Activated naive CD8-positive, alpha-beta T cell treated with anti-CD3 and anti-CD28 coated beads, Interleukin-2, amount 50 U/mL, for 24 hours (primary cell): ENCODE measurements at regions not wholly inside any gene's neighbourhood (a gene's known extent, or its start where the extent isn't known, plus 50 kb on each side); places are given as distances from the start of the nearest gene placed in this dataset.

Experiments
- ATAC-seq: fragments of 150-1000 bp; cut with Tn5 transposase; one replicate; pipeline ENCODE4 v1.10.0; 2021
- DNase-seq: peaks from one replicate; pipeline ENCODE4 v3.0.0; 2021
- H3K27ac Mint-ChIP-seq: one replicate; pipeline ENCODE4 v1.8.0; 2021; ENCODE audit warnings: mild to moderate bottlenecking, mixed read lengths
- H3K27me3 Mint-ChIP-seq: one replicate; pipeline ENCODE4 v1.8.0; 2021; ENCODE audit warnings: mixed read lengths
- H3K36me3 Mint-ChIP-seq: one replicate; pipeline ENCODE4 v1.8.0; 2021; ENCODE audit warnings: low read depth, mixed read lengths
- H3K4me1 Mint-ChIP-seq: one replicate; pipeline ENCODE4 v1.8.0; 2021; ENCODE audit warnings: mixed read lengths
- H3K4me3 Mint-ChIP-seq: one replicate; pipeline ENCODE4 v1.8.0; 2021; ENCODE audit warnings: mild to moderate bottlenecking, moderate library complexity, mixed read lengths
- H3K9me3 Mint-ChIP-seq: one replicate; pipeline ENCODE4 v1.8.0; 2021; ENCODE audit warnings: mixed read lengths

- Mint-ChIP-seq H3K27ac (no peak overlapping the region), H3K9me3 (no peaks in the 10 kb centered on the region), H3K4me3 (no peak overlapping the region), H3K4me1 (peaks cover 67% of the 10 kb centered on the region), H3K27me3 (no peaks in the 10 kb centered on the region), H3K36me3 (peaks cover 1% of the 10 kb centered on the region)
- DNase-seq = no peak
- ATAC-seq = no peak
These were observed 79.0 kb downstream of the PITPNM2 start for GRCh38 chr12:123071857-123072256.

GRCh38 chr12:123071099-123071800 is 79.6 kb downstream of the PITPNM2 start:
- Mint-ChIP-seq H3K4me1 (peaks cover 66% of the 10 kb centered on the region), H3K27me3 (no peaks in the 10 kb centered on the region), H3K36me3 (peaks cover 1% of the 10 kb centered on the region), H3K9me3 (no peaks in the 10 kb centered on the region), H3K27ac (no peak overlapping the region), H3K4me3 (no peak overlapping the region)
- no peak for ATAC-seq
- DNase-seq = no peak

- no peaks in the 10 kb centered on the region for H3K27me3 Mint-ChIP-seq
- H3K27ac Mint-ChIP-seq = no peak overlapping the region
- ATAC-seq (no peak), DNase-seq (no peak)
- peaks cover 1% of the 10 kb centered on the region for H3K36me3 Mint-ChIP-seq
- peaks cover 66% of the 10 kb centered on the region for H3K4me1 Mint-ChIP-seq
- H3K4me3 Mint-ChIP-seq = no peak overlapping the region
- no peaks in the 10 kb centered on the region for H3K9me3 Mint-ChIP-seq
These were observed 80.4 kb downstream of the PITPNM2 start for GRCh38 chr12:123070267-123071081.

- ATAC-seq = no peak
- Mint-ChIP-seq H3K4me3 (no peak overlapping the region), H3K9me3 (no peaks in the 10 kb centered on the region), H3K27me3 (no peaks in the 10 kb centered on the region), H3K4me1 (peaks cover 61% of the 10 kb centered on the region), H3K27ac (no peak overlapping the region), H3K36me3 (peaks cover 1% of the 10 kb centered on the region)
- DNase-seq = no peak
These were observed 81.2 kb downstream of the PITPNM2 start for GRCh38 chr12:123069436-123070266.

- Mint-ChIP-seq H3K4me3 (no peak overlapping the region), H3K27ac (no peak overlapping the region), H3K27me3 (no peaks in the 10 kb centered on the region), H3K4me1 (peaks cover 54% of the 10 kb centered on the region), H3K9me3 (no peaks in the 10 kb centered on the region), H3K36me3 (no peaks in the 10 kb centered on the region)
- DNase-seq (no peak), ATAC-seq (no peak)
These were observed 83.2 kb downstream of the PITPNM2 start for GRCh38 chr12:123067654-123068053.

GRCh38 chr12:123066384-123066710 is 84.5 kb downstream of the PITPNM2 start:
- Mint-ChIP-seq H3K9me3 (no peaks in the 10 kb centered on the region), H3K36me3 (no peaks in the 10 kb centered on the region), H3K4me3 (no peak overlapping the region), H3K27me3 (no peaks in the 10 kb centered on the region), H3K27ac (no peak overlapping the region), H3K4me1 (peaks cover 58% of the 10 kb centered on the region)
- DNase-seq (no peak), ATAC-seq (no peak)

- no peak for DNase-seq
- Mint-ChIP-seq H3K27ac (peak overlapping the region; percentile 12), H3K27me3 (no peaks in the 10 kb centered on the region), H3K9me3 (no peaks in the 10 kb centered on the region), H3K36me3 (no peaks in the 10 kb centered on the region), H3K4me3 (no peak overlapping the region), H3K4me1 (peaks cover 56% of the 10 kb centered on the region)
- ATAC-seq = no peak
These were observed 85.1 kb downstream of the PITPNM2 start for GRCh38 chr12:123065676-123066383.

- no peak overlapping the region for H3K4me3 Mint-ChIP-seq
- H3K4me1 Mint-ChIP-seq = peaks cover 50% of the 10 kb centered on the region
- H3K9me3 Mint-ChIP-seq = no peaks in the 10 kb centered on the region
- ATAC-seq (no peak), DNase-seq (no peak)
- H3K36me3 Mint-ChIP-seq = no peaks in the 10 kb centered on the region
- H3K27me3 Mint-ChIP-seq = no peaks in the 10 kb centered on the region
- peak overlapping the region; percentile 4 for H3K27ac Mint-ChIP-seq
These were observed 84.6 kb downstream of the ARL6IP4 start for GRCh38 chr12:123064885-123065619.

- no peak overlapping the region for H3K27ac Mint-ChIP-seq
- H3K4me1 Mint-ChIP-seq = peaks cover 46% of the 10 kb centered on the region
- H3K4me3 Mint-ChIP-seq = no peak overlapping the region
- no peak for DNase-seq
- no peak for ATAC-seq
- H3K27me3 Mint-ChIP-seq = no peaks in the 10 kb centered on the region
- no peaks in the 10 kb centered on the region for H3K9me3 Mint-ChIP-seq
- no peaks in the 10 kb centered on the region for H3K36me3 Mint-ChIP-seq
These were observed 83.9 kb downstream of the ARL6IP4 start for GRCh38 chr12:123064366-123064765.

GRCh38 chr12:123063535-123063934 is 83.1 kb downstream of the ARL6IP4 start:
- no peak overlapping the region for H3K27ac Mint-ChIP-seq

GRCh38 chr12:123062681-123063486 is 82.4 kb downstream of the ARL6IP4 start:
- ATAC-seq (peak; percentile 47), DNase-seq (no peak)
- Mint-ChIP-seq H3K36me3 (no peaks in the 10 kb centered on the region), H3K9me3 (no peaks in the 10 kb centered on the region), H3K27me3 (no peaks in the 10 kb centered on the region), H3K4me3 (no peak overlapping the region), H3K27ac (no peak overlapping the region), H3K4me1 (peaks cover 46% of the 10 kb centered on the region)

More at GRCh38 chr12:123063535-123063934, 83.1 kb downstream of the ARL6IP4 start:
- DNase-seq = no peak
- Mint-ChIP-seq H3K9me3 (no peaks in the 10 kb centered on the region), H3K36me3 (no peaks in the 10 kb centered on the region), H3K4me1 (peaks cover 46% of the 10 kb centered on the region), H3K27me3 (no peaks in the 10 kb centered on the region), H3K4me3 (no peak overlapping the region)
- no peak for ATAC-seq

GRCh38 chr12:123061441-123062205 is 81.1 kb downstream of the ARL6IP4 start:
- ATAC-seq (no peak), DNase-seq (no peak)
- H3K27ac Mint-ChIP-seq = no peak overlapping the region
- no peak overlapping the region for H3K4me3 Mint-ChIP-seq
- H3K9me3 Mint-ChIP-seq = no peaks in the 10 kb centered on the region
- H3K4me1 Mint-ChIP-seq = peaks cover 38% of the 10 kb centered on the region
- H3K36me3 Mint-ChIP-seq = no peaks in the 10 kb centered on the region
- no peaks in the 10 kb centered on the region for H3K27me3 Mint-ChIP-seq
